GM19395 (cell line): ENCODE measurements at regions not wholly inside any gene's neighbourhood (a gene's known extent, or its start where the extent isn't known, plus 50 kb on each side); places are given as distances from the start of the nearest gene placed in this dataset.
"Not testable (repeated sequence)": the region's sequence is repeated elsewhere in the genome, so short reads cannot be mapped to it uniquely, and the experiment has no call there.

Experiments
- ATAC-seq: cut with Tn5 transposase; IDR thresholded peaks from one replicate; pipeline ENCODE4 v1.9.1; 2021; ENCODE audit warnings: mild to moderate bottlenecking, moderate library complexity; ENCODE audit not compliant: unreplicated experiment

DNA sequence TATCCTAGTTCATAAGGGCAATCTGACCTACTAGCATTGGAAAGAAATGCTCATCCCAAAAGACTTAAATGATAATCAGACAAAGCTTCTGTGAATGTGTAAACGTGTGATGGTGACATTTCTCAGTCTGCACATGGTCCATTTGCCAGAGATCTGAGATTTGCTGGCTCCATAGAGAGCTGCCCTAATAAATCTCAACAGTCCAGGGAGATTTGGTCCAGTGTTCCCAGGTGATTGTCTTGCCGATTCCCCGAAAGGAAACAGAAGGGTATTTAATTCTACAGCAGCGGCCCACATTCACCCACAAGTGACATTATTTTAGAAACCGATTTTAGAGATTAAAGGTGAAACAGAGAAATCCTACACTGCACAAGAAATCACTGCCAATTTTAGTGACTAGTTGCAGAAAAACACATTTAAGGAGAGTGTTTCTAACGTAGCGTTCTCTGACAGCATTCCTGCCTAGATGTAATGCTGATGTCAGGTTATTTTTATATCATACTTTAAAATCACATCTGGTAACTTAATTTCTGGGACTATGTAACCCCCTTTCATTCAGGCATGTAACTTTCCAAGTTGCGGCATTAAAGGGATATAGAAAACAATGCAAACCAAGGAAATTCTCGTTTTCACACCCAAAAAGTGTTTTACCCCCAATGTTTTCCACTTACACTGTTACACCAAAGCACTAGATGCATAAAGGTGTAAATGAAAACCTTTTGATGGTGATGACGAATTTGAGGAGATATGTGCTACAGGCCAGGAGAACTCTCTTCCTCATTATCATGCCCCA is 231.9 kb upstream of the FN1 start:
- ATAC-seq, result no peak

DNA sequence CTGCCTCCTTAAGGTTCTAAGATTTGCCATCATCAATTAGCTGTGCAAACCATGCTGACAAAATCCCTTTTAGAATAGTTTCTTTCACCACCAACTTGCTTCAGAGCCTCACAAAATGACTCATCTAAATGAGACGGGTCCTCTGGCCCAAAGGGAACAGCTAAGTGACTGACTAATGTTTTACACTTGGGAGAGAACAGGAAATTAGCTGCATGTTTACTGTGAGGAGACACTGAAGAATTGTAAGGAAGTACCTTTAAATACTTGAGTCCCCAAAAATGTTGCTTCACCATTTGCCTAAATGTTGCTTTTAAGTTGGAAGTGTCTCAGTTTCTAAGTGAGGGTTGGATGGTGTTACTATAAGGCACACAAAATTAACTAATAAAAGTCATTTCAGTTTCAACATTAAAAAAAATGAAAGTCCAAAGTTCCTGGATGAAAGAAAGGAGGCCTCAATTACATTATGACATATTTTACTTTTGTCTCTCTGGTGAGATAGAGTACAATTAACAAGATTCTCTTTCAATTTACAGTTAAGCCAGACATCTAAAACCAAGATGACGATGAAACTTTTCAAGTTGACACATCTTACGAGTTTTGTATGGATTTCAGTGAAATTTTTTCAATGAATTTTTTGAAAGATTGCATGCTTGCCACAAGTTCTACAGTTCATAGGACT is 229.1 kb upstream of the FN1 start:
- peak; percentile 91 for ATAC-seq

DNA sequence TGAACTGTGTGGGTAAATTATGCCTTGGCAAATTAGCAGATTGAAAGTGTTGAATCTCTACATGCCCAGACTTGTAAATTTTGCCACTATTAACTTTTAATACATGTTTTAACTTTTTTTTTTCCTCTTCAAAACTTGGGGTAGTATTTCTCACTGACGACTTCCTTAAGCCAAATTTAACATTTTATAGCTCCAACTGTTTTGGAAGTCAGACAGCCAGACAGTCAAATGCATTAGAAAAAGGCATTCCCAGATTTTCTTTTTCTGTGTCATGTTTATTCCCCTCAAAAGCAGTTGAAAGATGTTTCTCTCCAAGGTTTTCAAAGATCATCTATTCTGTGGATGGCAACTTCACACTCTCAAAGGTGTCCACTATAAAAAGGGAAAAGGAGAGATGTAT is 226.8 kb upstream of the FN1 start:
- no peak for ATAC-seq

DNA sequence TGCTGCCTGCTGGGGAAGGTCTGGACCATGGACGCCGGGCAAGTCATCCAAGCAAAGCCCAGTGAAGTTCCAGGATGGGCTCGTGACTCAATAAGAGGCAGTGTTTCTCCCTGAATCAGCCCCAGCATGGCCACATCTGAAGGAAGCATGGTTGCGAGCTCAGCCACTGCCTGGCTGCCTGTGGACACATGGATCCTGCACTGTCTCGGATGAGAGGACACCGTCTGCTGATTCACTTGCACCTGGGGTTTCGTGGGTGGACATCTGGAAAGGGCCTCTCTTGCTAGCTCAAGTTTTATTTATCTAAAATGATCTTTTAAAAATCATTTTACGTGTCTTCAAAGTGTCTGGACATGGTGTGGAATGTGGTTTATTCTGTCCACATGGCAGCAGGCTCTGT is 224.8 kb upstream of the FN1 start:
- no peak for ATAC-seq

DNA sequence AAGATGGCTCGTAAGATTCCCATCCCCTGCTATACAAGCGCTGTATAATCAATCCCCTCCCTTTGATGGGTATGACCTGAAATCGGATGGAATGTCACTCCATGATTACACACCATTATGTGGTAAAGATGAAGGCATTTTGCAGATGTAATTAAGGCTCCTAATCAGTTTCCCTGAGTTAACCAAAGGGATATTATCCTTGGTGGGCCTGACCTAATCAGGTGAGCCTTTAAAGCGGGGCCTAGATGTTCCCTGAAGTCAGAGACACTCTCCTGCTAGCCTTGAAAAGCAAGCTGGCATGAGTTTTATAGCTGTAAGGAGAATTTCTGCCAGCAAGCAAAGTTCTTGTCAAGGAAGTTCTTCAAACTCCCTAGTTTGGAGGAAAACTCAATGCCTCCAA is 223.8 kb upstream of the FN1 start:
- no peak for ATAC-seq

DNA sequence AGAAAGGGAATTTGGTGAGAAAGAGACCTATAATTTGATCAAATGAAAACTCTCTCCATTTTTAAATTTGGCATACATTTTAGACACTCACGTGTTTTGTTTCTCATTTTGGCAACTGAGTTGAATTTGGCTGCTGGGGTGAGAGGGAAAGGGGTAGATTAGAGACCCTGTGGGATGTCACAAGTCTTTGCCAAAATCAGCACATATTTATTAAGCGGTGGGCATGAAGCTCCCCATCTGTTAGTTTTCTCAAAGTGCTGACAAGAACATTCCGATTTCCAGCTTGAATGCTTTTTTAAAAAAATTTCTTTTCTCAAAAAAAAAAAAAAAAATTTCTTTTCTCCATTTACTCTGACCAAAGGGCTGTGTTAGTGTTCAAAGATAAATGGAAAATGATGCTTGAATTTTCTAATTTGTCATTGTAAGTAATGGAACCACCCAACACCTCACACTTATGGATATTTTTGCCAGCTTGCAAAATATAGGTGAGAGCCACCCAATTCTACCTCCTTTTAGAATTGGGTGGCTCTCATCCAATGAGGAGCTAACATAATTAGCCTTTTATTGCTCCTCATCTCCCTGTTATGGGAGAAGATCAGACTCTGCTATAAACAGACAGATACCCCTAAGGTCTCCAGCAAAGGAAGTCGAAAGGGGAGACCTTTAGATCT is 222.9 kb upstream of the FN1 start:
- ATAC-seq, result no peak

DNA sequence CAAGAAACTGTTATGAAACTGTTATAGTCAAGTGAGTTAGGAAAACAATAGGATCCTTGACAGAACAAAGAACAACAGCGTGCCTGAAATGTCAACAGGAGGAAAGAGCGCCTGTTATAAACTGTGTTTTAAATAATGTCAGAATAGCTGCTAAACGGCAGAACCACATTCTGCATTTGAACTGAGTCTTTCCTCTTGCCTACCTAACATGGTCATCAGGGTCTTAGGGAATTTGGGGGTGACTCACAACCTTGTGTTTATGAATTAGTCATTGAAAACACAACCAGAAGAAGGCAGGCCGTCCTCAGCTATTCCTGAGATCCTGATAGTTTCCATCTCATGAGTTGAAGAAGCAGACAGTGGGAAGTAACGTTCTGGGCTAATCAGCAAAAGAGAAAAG is 222.0 kb upstream of the FN1 start:
- ATAC-seq, result no peak

DNA sequence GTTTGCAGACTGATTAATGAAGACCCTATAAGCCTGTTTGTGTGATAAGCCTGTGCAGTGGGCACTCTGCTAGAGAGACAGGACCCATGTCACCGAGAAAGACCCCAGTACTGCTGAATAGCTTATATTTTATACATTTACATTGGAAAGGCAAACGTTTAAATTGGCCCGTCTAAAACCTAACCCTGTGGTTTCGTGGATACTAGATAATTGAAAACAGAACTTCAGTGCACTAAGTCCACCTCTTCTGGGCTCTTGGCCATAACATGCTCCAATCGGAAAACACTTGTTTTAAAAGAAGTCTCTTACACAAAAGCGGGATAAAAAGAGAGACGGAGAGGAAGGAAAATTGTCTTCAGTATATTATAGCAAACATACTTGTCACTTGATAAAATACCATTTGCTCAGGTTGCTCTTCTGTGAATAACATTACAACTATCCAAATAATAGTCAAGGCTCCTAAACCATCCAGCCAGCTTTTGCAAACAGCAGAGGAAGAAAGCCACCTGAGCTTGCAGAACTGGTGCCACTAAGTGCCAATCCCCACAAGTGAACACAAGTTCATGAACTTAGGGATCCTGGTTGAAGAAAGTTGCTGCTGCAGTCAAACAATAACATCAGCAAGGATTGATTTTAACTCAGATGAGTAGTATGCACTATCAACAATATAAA is 218.4 kb upstream of the FN1 start:
- no peak for ATAC-seq

DNA sequence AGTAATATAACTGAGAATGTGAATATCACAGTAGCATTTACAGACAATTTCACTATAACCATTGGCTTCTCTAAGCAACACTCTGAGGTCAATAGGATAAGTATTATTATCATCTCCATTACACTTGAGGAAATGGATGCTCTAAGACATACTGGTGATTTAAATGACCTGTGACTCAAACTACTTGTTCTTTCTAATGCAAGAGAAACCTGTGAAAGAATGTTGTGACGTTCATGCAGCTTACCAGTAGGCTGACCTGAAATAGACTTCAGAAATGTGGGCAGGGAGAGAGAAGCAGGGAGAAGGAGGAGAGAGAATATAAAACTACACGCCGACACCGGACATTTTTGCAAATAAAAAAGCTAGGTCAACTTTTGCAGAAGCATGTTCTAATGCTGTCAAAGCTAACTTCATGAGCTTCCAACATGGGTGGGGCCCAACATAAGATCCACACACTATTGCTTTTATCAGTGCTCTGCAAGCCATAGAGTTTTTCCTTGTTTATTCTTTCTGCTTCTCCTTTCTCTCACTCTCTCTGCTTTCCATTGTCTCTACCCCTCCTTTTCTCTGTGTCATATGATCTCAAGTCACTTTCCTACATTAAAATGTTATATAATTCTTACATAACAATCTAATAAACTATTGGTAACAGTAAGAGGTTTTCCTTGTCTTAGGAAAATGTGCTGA is 217.6 kb upstream of the FN1 start:
- ATAC-seq, result no peak

DNA sequence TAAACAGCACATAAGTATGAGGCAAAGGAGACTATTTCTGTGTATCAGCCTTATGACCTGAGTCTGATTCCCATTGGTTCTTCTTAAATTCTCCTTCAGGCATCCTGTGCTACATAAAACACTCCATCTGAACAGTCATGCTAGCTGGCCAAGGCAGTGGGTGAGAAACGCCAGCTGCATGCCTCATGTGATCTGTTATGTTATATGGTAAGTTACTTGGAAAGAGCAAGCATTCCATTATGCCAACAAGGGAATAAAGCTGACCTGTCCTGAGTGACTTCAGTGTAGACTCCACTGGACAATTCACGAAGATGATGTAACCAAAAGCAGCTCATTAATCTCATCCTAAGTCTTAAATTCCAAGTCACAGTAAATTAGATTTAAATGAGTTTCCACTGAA is 216.5 kb upstream of the FN1 start:
- no peak for ATAC-seq

DNA sequence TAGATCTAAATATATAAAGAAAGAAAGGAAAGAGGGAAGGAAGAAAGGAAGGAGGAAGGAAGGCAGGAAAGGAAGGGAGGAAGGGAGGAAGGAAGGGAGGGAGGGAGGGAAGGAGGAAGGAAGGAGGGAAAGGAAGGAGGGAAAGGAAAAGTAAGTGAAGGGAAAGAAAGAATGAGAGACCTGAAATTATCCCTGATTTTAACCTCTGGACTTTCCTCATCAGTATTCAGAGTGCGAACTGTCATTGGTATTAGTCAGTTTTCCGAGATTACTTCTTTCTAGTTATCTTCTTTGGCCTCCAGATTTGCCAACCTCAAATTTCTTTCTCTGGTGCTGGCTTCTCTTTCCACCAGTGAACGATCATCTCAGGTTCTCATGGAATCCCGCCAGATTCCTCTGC is 215.5 kb upstream of the FN1 start:
- no peak for ATAC-seq

DNA sequence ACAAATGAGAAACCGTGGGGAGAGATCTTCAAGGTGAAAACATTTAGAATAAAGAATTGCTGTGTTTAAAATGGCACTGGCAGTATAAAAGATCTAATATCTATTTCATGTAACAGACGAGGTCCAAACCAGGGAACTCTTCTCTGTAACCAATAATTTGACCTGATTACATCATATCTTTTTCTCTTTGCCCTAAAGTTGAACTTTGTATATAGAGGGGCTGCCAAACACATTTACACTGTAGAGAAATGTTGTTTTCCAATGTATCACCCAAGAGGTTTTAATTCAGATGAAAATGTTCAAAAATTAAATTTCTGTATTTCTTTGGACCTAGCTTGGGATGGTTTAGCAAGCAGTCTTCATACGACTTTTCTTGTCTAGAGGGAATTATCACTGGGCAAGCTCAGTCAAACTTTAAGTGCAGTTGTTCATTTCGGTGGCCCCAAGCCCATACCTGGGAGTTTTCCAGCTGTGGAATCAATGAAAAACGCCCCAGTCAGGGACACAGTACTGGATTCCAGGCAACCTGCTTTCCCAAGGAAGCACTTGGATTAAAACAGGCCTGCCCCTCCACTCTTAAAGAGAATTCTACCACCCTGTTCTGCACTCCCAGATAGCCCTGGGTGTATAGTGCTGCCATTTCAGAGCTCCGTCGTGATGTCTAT is 208.5 kb upstream of the FN1 start:
- no peak for ATAC-seq

DNA sequence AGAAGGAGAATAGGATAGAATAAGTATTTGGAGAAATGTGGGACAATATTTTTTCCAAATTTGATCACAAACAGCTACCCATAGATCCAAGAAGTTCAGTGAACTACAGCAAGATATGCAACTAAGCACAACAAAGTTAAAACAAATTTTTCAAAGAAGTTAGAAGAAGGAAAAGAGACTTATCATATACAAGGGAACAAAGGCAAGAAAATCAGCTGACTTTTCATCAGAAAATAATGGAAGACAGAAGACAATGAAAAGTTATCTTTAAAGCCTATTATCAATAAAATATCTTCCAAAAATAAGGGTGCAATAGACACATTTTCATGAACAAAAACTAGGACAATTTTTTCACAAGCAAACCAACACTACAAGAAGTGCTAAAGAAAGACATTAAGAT is 202.8 kb upstream of the FN1 start:
- ATAC-seq, result no peak

DNA sequence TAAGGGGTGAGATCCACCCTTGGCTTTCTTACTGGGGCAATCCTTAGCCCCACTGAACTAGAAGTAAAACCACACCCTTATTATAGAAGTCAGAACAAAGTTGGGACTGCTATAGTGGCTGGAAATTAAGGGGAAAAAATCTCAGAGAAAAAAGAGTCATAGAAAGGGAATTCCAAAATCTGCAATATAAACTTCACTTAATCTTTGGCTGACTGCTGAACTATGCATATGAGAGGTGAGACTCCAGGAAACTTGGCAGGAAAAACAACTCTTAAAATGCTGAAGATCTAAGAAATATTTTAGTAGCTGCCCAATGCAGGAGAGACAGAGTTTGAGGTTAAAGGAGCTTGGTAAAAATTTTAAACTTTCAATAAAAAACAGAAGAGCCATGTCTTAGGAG is 201.8 kb upstream of the FN1 start:
- no peak for ATAC-seq

DNA sequence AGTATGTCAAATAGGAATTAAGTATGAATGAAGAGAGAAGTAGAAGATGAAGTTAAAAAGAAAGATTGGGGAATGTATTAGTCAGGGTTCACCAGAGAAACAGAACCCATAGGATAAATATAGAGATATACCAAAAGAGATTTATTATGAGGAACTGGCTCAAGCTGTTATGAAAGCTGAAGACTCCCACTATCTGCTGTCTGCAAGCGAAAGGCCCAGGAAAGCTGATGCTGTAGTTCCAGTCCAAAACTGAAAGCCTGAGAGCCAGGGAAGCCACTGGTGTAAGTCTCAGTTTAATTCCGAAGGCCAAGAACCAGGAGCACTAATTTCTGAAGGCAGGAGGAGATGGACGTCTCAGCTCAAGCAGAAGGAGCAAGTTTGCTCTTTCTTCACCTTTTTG is 200.9 kb upstream of the FN1 start:
- no peak for ATAC-seq

DNA sequence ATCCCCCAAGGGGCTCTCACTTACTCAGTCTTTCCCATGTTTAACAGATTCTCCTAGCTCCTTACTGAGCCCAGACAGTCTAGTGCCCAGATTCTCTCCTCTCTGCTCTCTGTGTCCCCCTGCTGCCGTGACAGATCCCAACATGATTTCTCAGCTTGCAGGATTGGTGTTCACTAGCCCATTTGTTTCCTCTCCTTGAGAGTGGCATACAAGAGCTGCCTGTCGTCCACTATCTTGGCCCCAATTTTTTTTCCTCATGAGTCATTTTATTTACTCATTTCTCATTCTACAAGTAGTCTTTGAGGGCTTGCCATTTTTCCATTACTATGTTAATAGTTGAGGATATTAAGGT is 199.9 kb upstream of the FN1 start:
- no peak for ATAC-seq

DNA sequence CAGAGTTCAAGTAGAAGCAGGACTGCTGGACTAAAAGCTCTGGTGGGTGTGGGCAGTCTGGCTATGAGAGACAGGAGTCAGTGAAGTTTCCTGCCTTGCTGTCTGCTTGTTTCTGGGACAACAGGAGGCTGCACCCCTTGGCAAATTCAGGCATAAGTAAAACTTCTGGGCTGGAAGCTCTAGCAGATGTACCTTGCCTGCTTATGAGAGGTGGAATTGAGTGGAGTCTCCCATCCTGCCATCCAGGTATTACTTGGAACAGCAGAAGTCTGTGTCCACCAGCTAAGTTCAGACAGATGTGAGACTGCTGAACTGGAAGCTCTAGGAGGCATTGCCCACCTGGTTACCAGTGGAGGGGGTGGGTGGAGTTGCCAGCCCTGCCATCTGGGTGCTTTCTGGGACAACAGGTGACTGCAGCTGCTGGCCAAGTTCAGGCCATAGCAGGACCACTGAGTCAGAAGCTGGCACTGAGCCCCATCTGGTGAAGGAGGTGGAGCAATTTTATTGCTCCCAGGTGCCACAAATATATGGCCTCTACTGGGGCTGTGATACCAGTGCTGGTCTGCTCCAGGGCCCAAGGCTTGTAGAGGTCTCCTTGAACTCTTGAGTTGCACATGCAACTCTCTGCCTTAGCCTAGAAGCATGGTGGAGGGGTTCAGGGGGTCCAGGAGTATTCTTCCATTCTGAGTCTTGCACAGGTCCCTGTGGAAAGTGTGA is 199.4 kb upstream of the FN1 start:
- no peak for ATAC-seq

DNA sequence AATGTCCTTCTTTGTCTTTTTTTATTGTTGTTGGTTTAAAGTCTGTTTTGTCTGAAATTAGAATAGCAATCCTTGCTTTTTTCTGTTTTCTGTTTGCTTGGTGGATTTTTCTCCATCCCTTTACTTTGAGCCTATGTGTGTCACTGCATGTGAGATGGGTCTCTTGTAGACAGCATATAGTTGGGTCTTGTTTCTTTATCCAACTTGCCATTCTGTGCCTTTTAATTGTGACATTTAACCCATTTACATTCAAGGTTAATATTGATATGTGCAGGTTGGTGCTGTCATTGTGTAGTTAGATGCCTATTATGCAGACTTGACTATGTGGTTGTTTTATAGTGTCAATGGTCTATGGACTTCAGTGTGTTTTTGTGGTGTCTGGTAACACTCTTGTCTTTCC is 197.5 kb upstream of the FN1 start:
- ATAC-seq, result no peak

DNA sequence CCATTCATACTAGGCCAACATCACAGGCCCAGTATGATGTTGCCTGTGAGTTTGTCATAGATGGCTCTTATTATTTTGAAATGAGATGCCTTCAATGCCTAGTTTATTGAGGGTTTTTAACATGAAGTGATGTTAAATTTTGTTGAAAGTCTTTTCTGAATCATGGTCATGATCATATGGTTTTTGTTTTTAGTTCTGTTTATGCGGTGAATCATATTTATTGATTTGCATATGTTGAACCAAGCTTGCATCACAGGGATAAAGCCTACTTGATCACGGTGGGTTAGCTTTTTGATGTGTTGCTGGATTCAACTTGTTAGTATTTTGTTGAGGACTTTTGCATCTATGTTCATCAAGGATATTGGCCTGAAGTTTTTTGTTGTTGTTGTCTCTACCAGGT is 195.8 kb upstream of the FN1 start:
- no peak for ATAC-seq

DNA sequence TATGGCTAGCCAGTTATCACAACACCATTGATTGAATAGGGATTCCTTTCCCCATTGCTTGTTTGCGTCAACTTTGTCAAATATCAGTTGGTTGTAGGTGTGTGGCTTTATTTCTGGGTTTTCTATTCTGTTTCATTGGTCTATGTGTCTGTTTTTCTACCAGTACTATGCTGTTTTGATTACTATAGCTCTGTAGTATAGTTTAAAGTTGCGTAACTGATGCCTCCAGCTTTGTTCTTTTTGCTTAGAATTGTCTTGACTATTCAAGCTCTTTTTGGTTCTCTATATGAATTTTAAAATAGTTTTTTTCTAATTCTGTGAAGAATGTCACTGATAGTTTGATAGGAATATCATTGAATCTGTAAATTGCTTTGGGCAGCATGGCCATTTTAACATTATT is 194.9 kb upstream of the FN1 start:
- ATAC-seq, result not testable (repeated sequence)
